Memory B cell (primary cell): ENCODE measurements at regions not wholly inside any gene's neighbourhood (a gene's known extent, or its start where the extent isn't known, plus 50 kb on each side); places are given as distances from the start of the nearest gene placed in this dataset.

Source experiments
- ATAC-seq: fragments of 150-1000 bp; cut with Tn5 transposase; 2 replicates; pipeline ENCODE4 v1.10.0; 2021; ENCODE audit warnings: low read depth, mild to moderate bottlenecking, moderate library complexity
- DNase-seq, 2 donors: peaks; one replicate each; pipeline ENCODE4 v3.0.0; 2022; ENCODE audit warnings: low spot score in 2 of 2
- H3K27ac Mint-ChIP-seq: one replicate; pipeline ENCODE4 v1.8.0; 2022; ENCODE audit warnings: mild to moderate bottlenecking, moderate library complexity, mixed read lengths
- H3K27me3 Mint-ChIP-seq: one replicate; pipeline ENCODE4 v1.8.0; 2022; ENCODE audit warnings: mixed read lengths
- H3K36me3 Mint-ChIP-seq: one replicate; pipeline ENCODE4 v1.8.0; 2022; ENCODE audit warnings: mild to moderate bottlenecking, mixed read lengths
- H3K4me1 Mint-ChIP-seq: one replicate; pipeline ENCODE4 v1.8.0; 2022; ENCODE audit warnings: mixed read lengths
- H3K4me3 Mint-ChIP-seq: one replicate; pipeline ENCODE4 v1.8.0; 2022; ENCODE audit warnings: mild to moderate bottlenecking, moderate library complexity, mixed read lengths
- H3K9me3 Mint-ChIP-seq: one replicate; pipeline ENCODE4 v1.8.0; 2022; ENCODE audit warnings: mixed read lengths

DNA sequence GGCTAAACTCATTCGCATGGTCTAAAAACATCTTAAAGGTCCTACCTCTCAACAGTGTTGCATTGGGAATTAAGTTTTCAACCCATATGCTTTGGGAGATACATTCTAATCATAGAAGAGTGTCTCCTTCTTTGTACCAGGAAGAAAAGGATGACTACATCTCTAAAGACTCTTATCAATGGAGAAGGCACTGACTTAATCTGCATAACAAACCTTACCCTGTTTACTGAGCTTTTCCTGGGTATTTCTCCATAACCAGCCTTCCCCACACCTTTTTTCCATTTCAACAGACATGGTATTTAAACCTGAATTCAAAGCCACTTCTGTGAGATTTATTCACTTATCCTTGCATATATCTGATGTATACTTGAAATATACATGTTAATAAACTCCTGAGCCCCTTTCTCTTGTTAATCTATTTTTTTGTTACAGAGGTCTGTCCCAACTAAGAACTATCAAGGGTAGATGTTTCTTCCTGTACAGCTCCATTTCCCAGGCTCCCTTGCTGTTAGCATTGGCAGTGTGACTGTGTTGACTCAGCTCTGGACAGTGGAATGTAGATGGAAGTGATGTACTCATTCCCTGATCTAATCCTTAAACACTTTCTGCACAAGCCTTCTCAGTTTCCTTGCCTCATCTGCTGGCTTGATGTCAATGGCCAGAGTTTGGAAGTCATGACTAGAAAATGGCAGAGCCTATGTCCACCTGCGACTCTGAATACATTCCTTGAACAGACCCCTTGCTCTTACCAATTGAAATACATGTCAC is 148.9 kb upstream of the CPEB2 start:
- ATAC-seq (no peak), DNase-seq (no peak)
- H3K4me3 Mint-ChIP-seq: no peak overlapping the region
- H3K4me1 Mint-ChIP-seq: peaks cover 3% of the 10 kb centered on the region
- no peak overlapping the region for H3K27ac Mint-ChIP-seq
- peaks cover 4% of the 10 kb centered on the region for H3K27me3 Mint-ChIP-seq
- H3K36me3 Mint-ChIP-seq: no peaks in the 10 kb centered on the region
- no peaks in the 10 kb centered on the region for H3K9me3 Mint-ChIP-seq

DNA sequence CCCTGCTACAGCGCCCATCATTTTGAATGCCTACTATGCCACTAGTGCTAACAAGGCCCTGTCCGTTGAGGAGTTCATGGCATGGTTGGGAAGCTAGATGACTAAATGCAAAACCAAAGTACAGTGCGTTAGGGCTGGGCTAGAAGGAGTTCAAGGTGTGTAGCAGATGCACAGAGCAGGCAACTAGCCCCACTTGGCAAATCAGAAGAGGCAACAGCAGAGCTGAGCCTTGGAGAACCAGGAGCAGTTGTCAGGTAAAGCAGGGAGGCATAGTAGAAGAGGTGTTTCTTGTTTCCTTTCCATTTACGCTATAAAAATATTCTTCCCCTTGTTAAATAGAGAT is 146.6 kb upstream of the CPEB2 start:
- Mint-ChIP-seq H3K36me3 (no peaks in the 10 kb centered on the region), H3K4me1 (peaks cover 2% of the 10 kb centered on the region), H3K4me3 (no peak overlapping the region), H3K9me3 (no peaks in the 10 kb centered on the region), H3K27me3 (peaks cover 4% of the 10 kb centered on the region), H3K27ac (no peak overlapping the region)
- DNase-seq: no peak
- ATAC-seq: no peak

DNA sequence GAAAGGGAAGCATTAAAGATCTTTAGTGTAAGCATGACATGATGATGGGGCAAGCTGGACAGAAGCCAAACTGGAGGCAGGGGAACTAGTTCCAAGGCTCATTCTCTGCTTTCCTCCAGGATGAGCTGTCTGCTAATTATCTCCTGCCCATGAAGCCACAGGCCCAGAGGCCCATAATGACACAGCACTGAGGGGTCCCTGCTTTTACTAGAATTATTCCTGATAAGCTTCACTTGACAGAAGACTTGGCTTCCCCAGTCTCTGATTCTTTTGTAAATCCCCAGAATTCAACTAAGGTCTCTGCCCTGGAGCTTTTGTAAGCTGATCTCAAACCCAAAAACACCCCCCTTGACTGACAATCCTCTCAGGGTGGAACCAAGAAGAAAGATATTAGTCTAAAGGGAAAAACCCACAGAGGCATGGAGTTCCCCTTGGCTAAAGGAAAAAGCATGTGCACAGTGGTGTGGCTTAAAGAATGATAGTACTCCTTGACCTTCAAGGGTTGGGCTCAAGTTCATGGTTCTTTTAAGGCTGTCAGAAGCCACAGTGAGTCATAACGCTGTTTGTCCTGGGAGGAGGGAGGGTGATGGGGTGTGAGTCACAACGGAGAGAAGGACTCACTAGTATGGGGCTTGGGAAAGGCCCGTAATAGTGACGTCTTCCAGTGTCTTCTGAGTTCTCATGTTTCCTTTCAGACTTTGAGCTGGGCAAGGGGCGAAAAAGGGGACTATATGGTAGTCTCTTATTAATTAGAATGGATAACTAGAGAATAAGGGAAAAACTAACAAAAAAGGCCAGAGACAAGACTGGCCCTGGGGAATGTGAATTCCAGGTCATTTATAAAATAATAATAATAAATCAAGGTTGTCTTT is 146.0 kb upstream of the CPEB2 start:
- no peaks in the 10 kb centered on the region for H3K9me3 Mint-ChIP-seq
- peaks cover 4% of the 10 kb centered on the region for H3K27me3 Mint-ChIP-seq
- no peak overlapping the region for H3K27ac Mint-ChIP-seq
- DNase-seq: no peak
- peaks cover 2% of the 10 kb centered on the region for H3K4me1 Mint-ChIP-seq
- ATAC-seq: peak; percentile 44
- no peaks in the 10 kb centered on the region for H3K36me3 Mint-ChIP-seq
- H3K4me3 Mint-ChIP-seq: no peak overlapping the region

DNA sequence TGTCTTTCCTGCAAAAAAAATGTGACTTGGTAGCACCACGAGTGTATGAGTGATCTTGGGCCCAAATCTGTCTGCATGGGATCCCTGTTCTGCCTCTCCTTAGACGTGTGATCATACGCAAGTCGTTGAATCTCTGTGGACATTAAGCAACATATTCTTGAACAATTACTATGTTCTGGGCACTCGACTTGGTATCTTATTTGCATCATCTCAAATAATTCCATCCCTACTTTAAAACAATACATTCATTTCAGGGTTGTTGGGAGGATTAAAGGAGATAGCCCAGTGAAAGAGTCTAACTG is 145.4 kb upstream of the CPEB2 start:
- Mint-ChIP-seq H3K27ac (no peak overlapping the region), H3K4me1 (peaks cover 2% of the 10 kb centered on the region), H3K36me3 (no peaks in the 10 kb centered on the region), H3K9me3 (no peaks in the 10 kb centered on the region), H3K4me3 (no peak overlapping the region), H3K27me3 (peaks cover 4% of the 10 kb centered on the region)
- ATAC-seq (no peak), DNase-seq (no peak)

DNA sequence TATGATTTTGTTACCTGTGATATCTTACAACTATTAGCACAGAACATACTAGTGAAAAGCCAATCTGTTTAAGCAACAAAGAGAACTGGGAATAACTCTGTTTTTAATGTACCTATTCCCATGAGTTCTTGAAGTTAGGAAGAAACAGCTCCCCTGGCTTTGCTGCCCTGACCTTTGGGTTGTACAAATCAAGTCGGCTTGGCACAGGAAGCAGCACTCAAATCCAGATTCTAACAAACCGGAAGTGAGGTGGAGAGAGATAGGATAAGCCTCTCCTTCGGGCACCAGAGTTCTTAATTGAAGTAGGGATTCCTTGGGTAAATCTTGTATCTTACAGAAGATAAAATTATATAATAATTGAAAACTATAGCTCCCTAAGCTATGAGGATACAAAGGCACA is 144.8 kb upstream of the CPEB2 start:
- DNase-seq: no peak
- Mint-ChIP-seq H3K36me3 (no peaks in the 10 kb centered on the region), H3K9me3 (no peaks in the 10 kb centered on the region), H3K4me1 (peaks cover 2% of the 10 kb centered on the region), H3K27ac (no peak overlapping the region), H3K27me3 (peaks cover 1% of the 10 kb centered on the region), H3K4me3 (no peak overlapping the region)
- ATAC-seq: no peak

DNA sequence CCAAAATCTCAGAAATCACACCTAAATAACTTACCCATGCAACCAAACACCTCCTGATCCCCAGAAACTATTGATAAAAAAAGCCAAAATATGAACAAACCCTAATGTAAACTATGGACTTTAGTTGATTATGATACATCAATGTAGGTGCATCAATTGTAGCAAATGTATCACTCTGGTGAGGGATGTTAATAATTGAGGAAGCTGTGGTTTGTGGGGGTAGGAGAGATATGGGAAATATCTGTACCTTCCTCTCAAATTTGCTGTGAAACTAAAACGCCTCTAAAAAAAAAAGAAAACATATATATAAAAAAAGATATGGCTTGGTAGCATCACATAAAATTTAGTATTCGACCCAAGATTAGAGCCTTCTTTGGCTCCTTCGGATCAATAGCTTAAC is 144.3 kb upstream of the CPEB2 start:
- H3K36me3 Mint-ChIP-seq: no peaks in the 10 kb centered on the region
- H3K27me3 Mint-ChIP-seq: no peaks in the 10 kb centered on the region
- H3K4me3 Mint-ChIP-seq: no peak overlapping the region
- no peak overlapping the region for H3K27ac Mint-ChIP-seq
- ATAC-seq: no peak
- H3K9me3 Mint-ChIP-seq: no peaks in the 10 kb centered on the region
- peaks cover 2% of the 10 kb centered on the region for H3K4me1 Mint-ChIP-seq
- no peak for DNase-seq

DNA sequence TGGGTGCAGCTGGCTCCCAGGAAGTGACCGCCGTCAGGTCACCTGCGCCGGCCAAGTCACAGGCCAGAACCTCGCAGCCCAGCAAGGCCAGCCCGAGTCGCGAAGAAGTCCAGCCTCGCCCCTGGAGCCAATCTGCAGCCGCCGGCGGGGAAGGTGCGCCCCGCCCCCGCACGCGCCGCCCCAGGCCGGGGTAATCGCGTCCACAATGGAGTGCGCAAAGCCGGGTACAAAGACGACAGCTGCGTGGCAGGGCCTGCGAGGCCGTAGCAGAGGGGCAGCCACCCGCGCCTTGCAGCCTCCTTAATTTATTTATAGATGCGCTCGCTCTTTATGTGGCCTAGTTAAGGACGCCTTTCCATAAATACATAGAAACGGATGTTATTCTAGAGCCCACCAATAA is 139.4 kb upstream of the CPEB2 start:
- DNase-seq (no peak), ATAC-seq (no peak)
- Mint-ChIP-seq H3K4me3 (no peak overlapping the region), H3K36me3 (no peaks in the 10 kb centered on the region), H3K27me3 (peaks cover 5% of the 10 kb centered on the region), H3K9me3 (no peaks in the 10 kb centered on the region), H3K4me1 (no peaks in the 10 kb centered on the region), H3K27ac (no peak overlapping the region)

DNA sequence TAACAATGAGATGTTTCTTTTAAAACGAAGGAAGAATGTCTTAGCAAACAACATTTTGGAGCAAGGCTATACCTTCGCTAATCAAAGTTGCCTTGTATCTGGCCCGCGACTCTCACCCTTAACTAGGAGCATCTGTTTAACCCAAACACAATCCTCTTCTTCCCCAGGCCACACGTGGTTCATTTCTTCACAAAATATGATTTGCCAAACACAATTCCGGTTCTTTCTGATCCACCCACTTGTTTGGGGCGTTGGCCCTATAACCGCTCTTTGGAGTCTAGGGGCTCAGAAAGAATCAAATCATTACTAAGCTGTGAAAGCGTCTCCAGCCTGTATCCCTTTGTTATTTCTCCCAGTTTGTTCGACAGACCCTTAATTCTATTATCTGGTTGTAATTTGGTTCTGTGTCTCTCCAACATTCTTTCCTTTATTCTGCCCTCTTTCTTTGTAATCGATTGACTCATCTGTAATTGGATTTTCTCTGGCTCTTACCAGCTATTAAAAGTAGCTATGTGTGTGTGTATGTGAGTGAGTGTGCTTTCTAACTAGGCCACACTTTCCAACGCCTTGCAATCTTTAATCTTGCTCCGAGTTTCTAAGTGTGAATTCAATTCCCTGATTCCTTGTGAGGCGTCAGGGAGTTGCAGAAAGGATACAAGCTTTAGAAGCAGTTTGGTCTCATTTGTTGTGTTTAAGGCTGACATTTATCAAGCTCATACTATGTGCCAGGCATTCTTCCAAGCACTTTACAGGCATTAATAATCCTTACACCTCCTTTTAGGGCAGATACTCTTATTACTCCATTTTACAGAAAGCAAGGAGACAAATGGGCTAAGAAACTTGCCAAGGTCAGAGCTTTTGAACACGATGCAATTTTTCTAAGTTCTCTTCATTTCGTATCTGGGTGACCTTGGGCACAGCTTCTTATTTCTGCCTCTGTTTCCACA is 138.6 kb upstream of the CPEB2 start:
- H3K36me3 Mint-ChIP-seq: no peaks in the 10 kb centered on the region
- no peak overlapping the region for H3K27ac Mint-ChIP-seq
- DNase-seq (no peak), ATAC-seq (no peak)
- no peaks in the 10 kb centered on the region for H3K9me3 Mint-ChIP-seq
- no peak overlapping the region for H3K4me3 Mint-ChIP-seq
- no peaks in the 10 kb centered on the region for H3K4me1 Mint-ChIP-seq
- peaks cover 5% of the 10 kb centered on the region for H3K27me3 Mint-ChIP-seq

DNA sequence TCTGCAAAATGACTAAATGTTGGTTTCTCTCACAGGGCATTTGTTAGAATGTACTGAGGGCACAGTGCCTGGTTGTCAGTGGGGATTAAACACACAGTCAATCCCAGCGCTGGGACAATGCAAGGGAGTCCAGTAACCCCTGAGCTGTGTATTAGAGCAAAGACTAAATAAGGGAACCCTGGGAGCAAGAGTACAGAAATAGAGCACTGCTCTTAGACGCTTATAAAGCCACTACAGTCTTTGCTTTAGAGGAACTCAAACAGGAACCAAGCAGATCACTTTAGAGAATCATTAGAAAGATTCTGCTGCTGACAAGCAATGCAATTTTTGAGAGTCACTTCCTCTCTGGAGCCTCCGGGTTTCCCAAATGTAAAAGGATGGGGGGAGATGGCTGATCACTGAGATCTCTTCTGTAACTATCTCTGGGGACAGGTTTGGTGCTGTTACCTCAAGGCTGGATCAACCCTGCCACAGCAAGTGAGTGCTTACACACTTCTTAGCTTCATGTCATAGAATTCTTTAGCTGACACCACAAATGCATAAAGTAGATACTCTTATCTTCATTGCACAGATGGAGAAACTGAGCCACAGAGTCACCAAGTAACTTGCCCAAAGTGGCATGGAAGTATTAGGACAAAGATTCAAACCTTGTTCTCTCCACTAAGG is 137.8 kb upstream of the CPEB2 start:
- peaks cover 6% of the 10 kb centered on the region for H3K27me3 Mint-ChIP-seq
- no peak overlapping the region for H3K4me3 Mint-ChIP-seq
- H3K36me3 Mint-ChIP-seq: no peaks in the 10 kb centered on the region
- H3K4me1 Mint-ChIP-seq: no peaks in the 10 kb centered on the region
- DNase-seq (no peak), ATAC-seq (no peak)
- no peak overlapping the region for H3K27ac Mint-ChIP-seq
- no peaks in the 10 kb centered on the region for H3K9me3 Mint-ChIP-seq

DNA sequence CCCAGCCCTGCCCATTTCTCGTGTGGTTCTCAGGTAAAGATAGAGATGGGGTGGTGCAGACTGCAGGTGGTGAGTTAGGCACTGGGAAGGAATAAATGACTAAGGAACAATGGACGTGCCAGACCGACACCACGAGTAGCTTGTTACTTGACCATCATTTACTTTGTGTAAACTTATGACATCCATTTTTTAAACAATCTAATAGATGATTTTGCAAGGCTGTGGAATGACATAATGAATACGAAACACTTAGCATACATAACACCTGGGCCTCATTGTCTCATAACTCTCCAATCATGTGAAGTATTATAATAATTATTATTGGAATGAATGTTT is 137.3 kb upstream of the CPEB2 start:
- no peak for ATAC-seq
- Mint-ChIP-seq H3K27me3 (peaks cover 6% of the 10 kb centered on the region), H3K36me3 (no peaks in the 10 kb centered on the region), H3K4me3 (no peak overlapping the region), H3K27ac (no peak overlapping the region), H3K4me1 (no peaks in the 10 kb centered on the region), H3K9me3 (no peaks in the 10 kb centered on the region)
- no peak for DNase-seq

DNA sequence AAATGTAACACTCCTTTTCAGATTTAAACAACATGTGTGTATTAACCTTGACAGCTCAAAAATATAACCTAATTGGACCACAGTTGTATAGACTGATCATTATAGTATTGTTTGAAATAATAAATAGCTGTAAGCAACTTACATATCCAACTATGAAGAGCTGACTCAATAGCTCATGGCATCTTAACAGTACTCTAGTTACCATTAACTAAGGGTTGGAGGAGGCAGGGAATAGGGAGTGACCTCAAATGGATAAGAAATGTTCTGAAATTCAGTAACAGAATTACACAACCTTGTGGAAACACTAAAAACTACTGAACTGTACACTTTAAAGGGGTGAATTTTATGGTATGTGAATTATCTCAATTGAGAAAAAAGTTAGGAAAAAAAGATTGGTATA is 136.5 kb upstream of the CPEB2 start:
- H3K36me3 Mint-ChIP-seq: no peaks in the 10 kb centered on the region
- H3K4me3 Mint-ChIP-seq: no peak overlapping the region
- H3K9me3 Mint-ChIP-seq: no peaks in the 10 kb centered on the region
- no peaks in the 10 kb centered on the region for H3K4me1 Mint-ChIP-seq
- ATAC-seq: no peak
- DNase-seq: no peak
- peaks cover 6% of the 10 kb centered on the region for H3K27me3 Mint-ChIP-seq
- H3K27ac Mint-ChIP-seq: no peak overlapping the region

DNA sequence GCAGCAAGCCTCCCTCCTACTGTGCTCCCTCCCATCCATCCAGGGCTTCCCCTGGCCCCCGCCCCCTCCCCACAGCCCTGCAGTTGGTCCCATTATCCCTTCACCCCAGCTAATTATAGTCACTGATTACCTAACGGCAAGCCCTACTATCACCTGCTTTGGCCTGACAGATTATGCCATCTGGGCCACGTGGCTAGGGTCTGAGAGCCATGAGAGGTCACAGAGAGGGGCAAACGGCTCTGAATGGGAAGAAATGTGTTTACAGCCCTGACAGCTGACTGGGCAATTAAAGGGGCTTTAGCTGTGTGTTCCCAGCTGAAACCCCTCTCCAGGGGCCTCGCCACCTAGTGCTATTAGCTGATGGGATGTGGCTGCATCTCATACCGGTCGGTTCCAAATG is 134.4 kb upstream of the CPEB2 start:
- no peaks in the 10 kb centered on the region for H3K9me3 Mint-ChIP-seq
- DNase-seq (no peak), ATAC-seq (no peak)
- H3K27me3 Mint-ChIP-seq: peaks cover 6% of the 10 kb centered on the region
- H3K36me3 Mint-ChIP-seq: no peaks in the 10 kb centered on the region
- H3K27ac Mint-ChIP-seq: no peak overlapping the region
- no peak overlapping the region for H3K4me3 Mint-ChIP-seq
- H3K4me1 Mint-ChIP-seq: no peaks in the 10 kb centered on the region

DNA sequence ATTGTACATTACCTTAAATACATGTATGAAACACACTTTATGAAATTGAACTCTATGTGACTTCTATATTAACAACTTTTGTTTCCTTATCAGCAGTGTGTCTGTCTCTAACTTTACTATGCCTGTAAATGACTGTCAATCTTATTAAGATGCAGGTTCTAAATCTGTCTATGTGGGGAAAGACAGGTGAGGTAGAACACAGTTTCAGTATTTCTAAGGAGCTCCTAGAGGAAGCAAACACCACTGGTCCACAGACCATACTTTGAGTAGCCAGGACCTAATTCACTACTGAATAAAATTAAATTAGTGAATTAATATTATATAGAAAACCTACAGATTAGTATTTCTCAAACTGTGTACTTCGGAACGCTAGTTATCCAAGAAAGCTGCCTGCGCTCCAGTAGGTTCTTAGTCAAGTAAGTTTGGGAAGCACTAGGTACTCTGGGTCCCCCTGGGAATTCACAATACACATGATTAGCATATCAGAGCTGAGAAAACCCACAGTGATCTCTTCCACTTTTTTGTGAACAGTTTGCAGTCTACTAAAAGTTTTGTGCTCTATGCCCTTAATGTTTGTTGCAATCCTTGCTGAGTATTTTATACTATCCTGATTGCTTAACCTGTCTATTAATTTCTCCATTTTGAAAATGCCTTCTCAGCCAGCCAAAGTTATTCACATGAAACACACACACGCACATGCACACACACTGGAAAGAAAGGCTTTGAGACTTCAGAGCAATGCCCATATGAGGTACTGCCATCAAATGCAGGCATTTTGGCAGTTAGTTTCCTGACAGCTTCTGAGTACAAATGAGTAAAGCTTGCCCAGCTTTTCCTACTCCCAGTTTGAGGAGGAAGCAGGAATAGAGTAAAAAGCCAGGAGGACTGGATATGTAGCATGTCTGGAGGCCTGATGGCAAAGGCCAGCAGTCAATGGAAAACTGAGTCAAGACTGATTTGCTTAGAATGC is 133.6 kb upstream of the CPEB2 start:
- peak overlapping the region; percentile 4 for H3K27ac Mint-ChIP-seq
- H3K4me3 Mint-ChIP-seq: no peak overlapping the region
- peaks cover 6% of the 10 kb centered on the region for H3K27me3 Mint-ChIP-seq
- ATAC-seq (no peak), DNase-seq (no peak)
- H3K4me1 Mint-ChIP-seq: no peaks in the 10 kb centered on the region
- no peaks in the 10 kb centered on the region for H3K36me3 Mint-ChIP-seq
- no peaks in the 10 kb centered on the region for H3K9me3 Mint-ChIP-seq
